ENCODE measurements at regions not wholly inside any gene's neighbourhood (a gene's known extent, or its start where the extent isn't known, plus 50 kb on each side); places are given as distances from the start of the nearest gene placed in this dataset.

DNA sequence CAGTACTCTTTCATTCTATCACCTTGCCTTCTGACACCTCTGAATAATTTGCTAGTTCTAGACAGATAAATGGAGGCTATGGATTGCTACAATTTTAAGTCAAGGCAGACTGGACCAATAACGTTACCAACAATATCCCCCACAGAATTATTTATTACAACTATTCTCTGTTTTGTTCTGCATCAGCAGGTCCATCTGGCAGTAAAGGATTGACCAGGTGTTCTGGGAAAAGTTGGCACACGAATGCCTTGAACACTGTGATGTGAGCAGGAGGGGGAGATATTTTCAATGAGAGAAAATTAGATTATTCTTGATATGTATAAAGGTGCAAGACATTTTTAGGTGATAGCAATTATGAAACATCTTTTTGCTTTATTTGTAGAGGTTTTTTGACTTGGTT, 718.8 kb upstream of the TMPRSS15 start:
- Histone ChIP-seq H3K4me3 (no peak overlapping the region), H3K9ac (ENCODE audit: insufficient read depth in 1 of 2, low read length in 2 of 2) (no peak overlapping the region), H3K4me1 (ENCODE audit: control insufficient read depth in 5 of 5, insufficient read depth in 5 of 5, low read length in 5 of 5) (peaks cover 0 to 21% (median 0%) of the 10 kb centered on the region in 5 donors), H3K27me3 (ENCODE audit: control insufficient read depth in 3 of 3, insufficient read depth in 3 of 3, low read length in 2 of 3) (peaks cover 0 to 2% (median 0%) of the 10 kb centered on the region in 3 donors), H3K9me3 (ENCODE audit: control insufficient read depth in 4 of 4, insufficient read depth in 3 of 4, low read length in 3 of 4) (peaks cover 0 to 2% (median 0%) of the 10 kb centered on the region in 4 donors), H3K36me3 (ENCODE audit: control insufficient read depth in 4 of 4, insufficient read depth in 4 of 4, low read length in 4 of 4) (no peaks in the 10 kb centered on the region), H3K27ac (ENCODE audit: low read depth in 1 of 2, low read length in 1 of 2) (no peak overlapping the region)
- DNase-seq: no peak
- no peak for ATAC-seq (ENCODE audit: insufficient read depth, low FRiP score)
- WGBS, 2 donors: 71 to 72% methylated on average over 2 of the region's 2 CpGs
- TF ChIP-seq, protein P1, sequence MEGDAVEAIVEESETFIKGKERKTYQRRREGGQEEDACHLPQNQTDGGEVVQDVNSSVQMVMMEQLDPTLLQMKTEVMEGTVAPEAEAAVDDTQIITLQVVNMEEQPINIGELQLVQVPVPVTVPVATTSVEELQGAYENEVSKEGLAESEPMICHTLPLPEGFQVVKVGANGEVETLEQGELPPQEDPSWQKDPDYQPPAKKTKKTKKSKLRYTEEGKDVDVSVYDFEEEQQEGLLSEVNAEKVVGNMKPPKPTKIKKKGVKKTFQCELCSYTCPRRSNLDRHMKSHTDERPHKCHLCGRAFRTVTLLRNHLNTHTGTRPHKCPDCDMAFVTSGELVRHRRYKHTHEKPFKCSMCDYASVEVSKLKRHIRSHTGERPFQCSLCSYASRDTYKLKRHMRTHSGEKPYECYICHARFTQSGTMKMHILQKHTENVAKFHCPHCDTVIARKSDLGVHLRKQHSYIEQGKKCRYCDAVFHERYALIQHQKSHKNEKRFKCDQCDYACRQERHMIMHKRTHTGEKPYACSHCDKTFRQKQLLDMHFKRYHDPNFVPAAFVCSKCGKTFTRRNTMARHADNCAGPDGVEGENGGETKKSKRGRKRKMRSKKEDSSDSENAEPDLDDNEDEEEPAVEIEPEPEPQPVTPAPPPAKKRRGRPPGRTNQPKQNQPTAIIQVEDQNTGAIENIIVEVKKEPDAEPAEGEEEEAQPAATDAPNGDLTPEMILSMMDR (IDR thresholded peaks at IDR 0.05; ENCODE audit: control extremely low read depth, extremely low read depth): no peak

- Histone ChIP-seq H3K4me1 (ENCODE audit: control insufficient read depth in 5 of 5, insufficient read depth in 5 of 5, low read length in 5 of 5) (peaks cover 0 to 21% (median 0%) of the 10 kb centered on the region in 5 donors), H3K27me3 (ENCODE audit: control insufficient read depth in 3 of 3, insufficient read depth in 3 of 3, low read length in 2 of 3) (peaks cover 0 to 2% (median 0%) of the 10 kb centered on the region in 3 donors), H3K27ac (ENCODE audit: low read depth in 1 of 2, low read length in 1 of 2) (no peak overlapping the region), H3K9ac (ENCODE audit: insufficient read depth in 1 of 2, low read length in 2 of 2) (no peak overlapping the region), H3K9me3 (ENCODE audit: control insufficient read depth in 4 of 4, insufficient read depth in 3 of 4, low read length in 3 of 4) (peaks cover 0 to 2% (median 0%) of the 10 kb centered on the region in 4 donors), H3K36me3 (ENCODE audit: control insufficient read depth in 4 of 4, insufficient read depth in 4 of 4, low read length in 4 of 4) (no peaks in the 10 kb centered on the region), H3K4me3 (no peak overlapping the region)
- DNase-seq (no peak), ATAC-seq (ENCODE audit: insufficient read depth, low FRiP score) (no peak)
- TF ChIP-seq, protein P1 (IDR thresholded peaks at IDR 0.05; ENCODE audit: control extremely low read depth, extremely low read depth): no peak
- 88 to 93% methylated on average over 5 of the region's 5 CpGs for WGBS, 2 donors
Measured at GRCh38 chr21:19123053-19123452, 719.5 kb upstream of the TMPRSS15 start.

GRCh38 chr21:19123525-19123924, 719.9 kb upstream of the TMPRSS15 start:
- TF ChIP-seq, protein P1 (IDR thresholded peaks at IDR 0.05; ENCODE audit: control extremely low read depth, extremely low read depth): no peak
- H3K9me3 ChIP-seq (ENCODE audit: control insufficient read depth in 4 of 4, insufficient read depth in 3 of 4, low read length in 3 of 4): peaks cover 0 to 2% (median 0%) of the 10 kb centered on the region in 4 donors
- H3K4me1 ChIP-seq (ENCODE audit: control insufficient read depth in 5 of 5, insufficient read depth in 5 of 5, low read length in 5 of 5): peaks cover 0 to 21% (median 0%) of the 10 kb centered on the region in 5 donors
- DNase-seq: no peak
- H3K27ac ChIP-seq (ENCODE audit: low read depth in 1 of 2, low read length in 1 of 2): no peak overlapping the region
- no peak overlapping the region for H3K9ac ChIP-seq (ENCODE audit: insufficient read depth in 1 of 2, low read length in 2 of 2)
- no peak for ATAC-seq (ENCODE audit: insufficient read depth, low FRiP score)
- WGBS, 2 donors: 81 to 83% methylated on average over 2 of the region's 2 CpGs
- no peaks in the 10 kb centered on the region for H3K36me3 ChIP-seq (ENCODE audit: control insufficient read depth in 4 of 4, insufficient read depth in 4 of 4, low read length in 4 of 4)
- H3K4me3 ChIP-seq: no peak overlapping the region
- H3K27me3 ChIP-seq (ENCODE audit: control insufficient read depth in 3 of 3, insufficient read depth in 3 of 3, low read length in 2 of 3): peaks cover 0 to 2% (median 0%) of the 10 kb centered on the region in 3 donors

- peaks cover 0 to 2% (median 0%) of the 10 kb centered on the region in 3 donors for H3K27me3 ChIP-seq (ENCODE audit: control insufficient read depth in 3 of 3, insufficient read depth in 3 of 3, low read length in 2 of 3)
- H3K36me3 ChIP-seq (ENCODE audit: control insufficient read depth in 4 of 4, insufficient read depth in 4 of 4, low read length in 4 of 4): no peaks in the 10 kb centered on the region
- TF ChIP-seq, protein P1 (IDR thresholded peaks at IDR 0.05; ENCODE audit: control extremely low read depth, extremely low read depth): no peak
- H3K27ac ChIP-seq (ENCODE audit: low read depth in 1 of 2, low read length in 1 of 2): no peak overlapping the region
- H3K9me3 ChIP-seq (ENCODE audit: control insufficient read depth in 4 of 4, insufficient read depth in 3 of 4, low read length in 3 of 4): peaks cover 0 to 2% (median 0%) of the 10 kb centered on the region in 4 donors
- ATAC-seq (ENCODE audit: insufficient read depth, low FRiP score) (no peak), DNase-seq (peak in 2 of 3 donors; percentile 82 to 92)
- H3K4me1 ChIP-seq (ENCODE audit: control insufficient read depth in 5 of 5, insufficient read depth in 5 of 5, low read length in 5 of 5): peaks cover 0 to 21% (median 0%) of the 10 kb centered on the region in 5 donors
- H3K9ac ChIP-seq (ENCODE audit: insufficient read depth in 1 of 2, low read length in 2 of 2): no peak overlapping the region
- H3K4me3 ChIP-seq: no peak overlapping the region
Measured at GRCh38 chr21:19124691-19125090, 721.1 kb upstream of the TMPRSS15 start.

Data from lung (tissue), 11 donors.